HG02623 (cell line): ENCODE measurements at regions not wholly inside any gene's neighbourhood (a gene's known extent, or its start where the extent isn't known, plus 50 kb on each side); places are given as distances from the start of the nearest gene placed in this dataset.
"Not testable (repeated sequence)": the region's sequence is repeated elsewhere in the genome, so short reads cannot be mapped to it uniquely, and the experiment has no call there.

ENCODE experiments used
- ATAC-seq: cut with Tn5 transposase; IDR thresholded peaks from one replicate; pipeline ENCODE4 v1.9.1; 2021; ENCODE audit warnings: moderate library complexity; ENCODE audit not compliant: unreplicated experiment

- ATAC-seq: not testable (repeated sequence)
Observed at GRCh38 chr22:23443905-23444304, 136.2 kb downstream of the IGLL1 start.

- ATAC-seq: not testable (repeated sequence)
Observed at GRCh38 chr22:23439581-23439980, 140.5 kb downstream of the IGLL1 start.

- ATAC-seq: no peak
Observed at GRCh38 chr22:23438216-23438615, 141.9 kb downstream of the IGLL1 start.

GRCh38 chr22:23437779-23438178 lies 142.3 kb downstream of the IGLL1 start:
- no peak for ATAC-seq

- ATAC-seq: not testable (repeated sequence)
Observed at GRCh38 chr22:23437107-23437395, 143.0 kb downstream of the IGLL1 start.

GRCh38 chr22:23436354-23437106 lies 143.6 kb downstream of the IGLL1 start:
- ATAC-seq: not testable (repeated sequence)

- ATAC-seq: not testable (repeated sequence)
Observed at GRCh38 chr22:23435186-23435585, 144.9 kb downstream of the IGLL1 start.

- ATAC-seq: not testable (repeated sequence)
Observed at GRCh38 chr22:23434198-23434830, 145.8 kb downstream of the IGLL1 start.

GRCh38 chr22:23433127-23434005 lies 146.7 kb downstream of the IGLL1 start:
- ATAC-seq: not testable (repeated sequence)

GRCh38 chr22:23432719-23433118 lies 147.4 kb downstream of the IGLL1 start:
- ATAC-seq: not testable (repeated sequence)

GRCh38 chr22:23431337-23432072 lies 148.6 kb downstream of the IGLL1 start:
- ATAC-seq: no peak

GRCh38 chr22:23424551-23425068 lies 155.5 kb downstream of the IGLL1 start:
- not testable (repeated sequence) for ATAC-seq

GRCh38 chr22:23424031-23424430 lies 156.1 kb downstream of the IGLL1 start:
- no peak for ATAC-seq

- not testable (repeated sequence) for ATAC-seq
Observed at GRCh38 chr22:23422281-23422680, 157.8 kb downstream of the IGLL1 start.

- not testable (repeated sequence) for ATAC-seq
Observed at GRCh38 chr22:23421300-23421699, 158.8 kb downstream of the IGLL1 start.

- no peak for ATAC-seq
Observed at GRCh38 chr22:23419931-23420330, 160.2 kb downstream of the IGLL1 start.

- ATAC-seq: no peak
Observed at GRCh38 chr22:23419171-23419570, 160.9 kb downstream of the IGLL1 start.

GRCh38 chr22:23418159-23418788 lies 161.8 kb downstream of the IGLL1 start:
- ATAC-seq: no peak

- ATAC-seq: not testable (repeated sequence)
Observed at GRCh38 chr22:23417327-23417726, 162.8 kb downstream of the IGLL1 start.

- ATAC-seq: not testable (repeated sequence)
Observed at GRCh38 chr22:23416169-23416690, 163.9 kb downstream of the IGLL1 start.
